DMS79 (cell line): ENCODE measurements at regions not wholly inside any gene's neighbourhood (a gene's known extent, or its start where the extent isn't known, plus 50 kb on each side); places are given as distances from the start of the nearest gene placed in this dataset.
"Not testable (repeated sequence)": the region's sequence is repeated elsewhere in the genome, so short reads cannot be mapped to it uniquely, and the experiment has no call there.

Source experiments
- DNase-seq: peaks from one replicate; lab custom pipeline; 2025; lab: John Stamatoyannopoulos, UW

GRCh38 chr3:106075731-106076130 lies 206.9 kb upstream of the CBLB start:
- DNase-seq: not testable (repeated sequence)

GRCh38 chr3:106078635-106079034 lies 209.8 kb upstream of the CBLB start:
- DNase-seq: no peak

- no peak for DNase-seq
Observed at GRCh38 chr3:106082616-106083015, 213.8 kb upstream of the CBLB start.

GRCh38 chr3:106083207-106083606 lies 214.4 kb upstream of the CBLB start:
- no peak for DNase-seq

- DNase-seq: no peak
Observed at GRCh38 chr3:106083854-106084253, 215.0 kb upstream of the CBLB start.

- DNase-seq: no peak
Observed at GRCh38 chr3:106086038-106086437, 217.2 kb upstream of the CBLB start.

- no peak for DNase-seq
Observed at GRCh38 chr3:106086636-106087035, 217.8 kb upstream of the CBLB start.

- DNase-seq: no peak
Observed at GRCh38 chr3:106088304-106088703, 219.5 kb upstream of the CBLB start.

- DNase-seq: no peak
Observed at GRCh38 chr3:106088899-106089298, 220.1 kb upstream of the CBLB start.

- no peak for DNase-seq
Observed at GRCh38 chr3:106089806-106090205, 221.0 kb upstream of the CBLB start.

- no peak for DNase-seq
Observed at GRCh38 chr3:106092792-106093191, 224.0 kb upstream of the CBLB start.

- no peak for DNase-seq
Observed at GRCh38 chr3:106093616-106094015, 224.8 kb upstream of the CBLB start.

GRCh38 chr3:106097817-106098435 lies 229.1 kb upstream of the CBLB start:
- no peak for DNase-seq

- DNase-seq: no peak
Observed at GRCh38 chr3:106103383-106103782, 234.6 kb upstream of the CBLB start.

- no peak for DNase-seq
Observed at GRCh38 chr3:106104078-106104477, 235.3 kb upstream of the CBLB start.

- no peak for DNase-seq
Observed at GRCh38 chr3:106108925-106109324, 240.1 kb upstream of the CBLB start.

- DNase-seq: not testable (repeated sequence)
Observed at GRCh38 chr3:106112561-106112960, 243.7 kb upstream of the CBLB start.

GRCh38 chr3:106113747-106114146 lies 244.9 kb upstream of the CBLB start:
- DNase-seq: no peak

- DNase-seq: no peak
Observed at GRCh38 chr3:106114220-106114619, 245.4 kb upstream of the CBLB start.

- DNase-seq: no peak
Observed at GRCh38 chr3:106114848-106115247, 246.0 kb upstream of the CBLB start.

GRCh38 chr3:106115557-106115956 lies 246.7 kb upstream of the CBLB start:
- no peak for DNase-seq

- DNase-seq: no peak
Observed at GRCh38 chr3:106116733-106117489, 248.1 kb upstream of the CBLB start.

GRCh38 chr3:106117490-106117858 lies 248.7 kb upstream of the CBLB start:
- DNase-seq: no peak

GRCh38 chr3:106119614-106120082 lies 250.8 kb upstream of the CBLB start:
- no peak for DNase-seq
